K562 (cell line): ENCODE measurements at regions not wholly inside any gene's neighbourhood (a gene's known extent, or its start where the extent isn't known, plus 50 kb on each side); places are given as distances from the start of the nearest gene placed in this dataset.

ENCODE experiments used
- ATAC-seq: fragments of 200-7000 bp; cut with Tn5 transposase; 3 replicates; pipeline ENCODE4 v1.9.1; 2020; ENCODE audit warnings: moderate library complexity
- BruUV-seq: library from RNA; stranded (reverse); fragments of 400-500 nt; replicated peaks from 2 replicates; lab custom pipeline; 2021; lab: Mats Ljungman, UMichigan
- CTCF ChIA-PET: fragments of 300-600 bp; formaldehyde crosslinking; extraction: SDS; loops from one replicate; lab custom pipeline; 2021; ENCODE audit warnings: low intra/inter-chr PET ratio; lab: Yijun Ruan, JAX
- POLR2A ChIA-PET: fragments of 300-600, 350-650 bp; sonication (Branson Sonifier 250); formaldehyde crosslinking; extraction: SDS; loops from one replicate; lab custom pipeline; 2021; ENCODE audit warnings: antibody characterized with exemption, inconsistent platforms; lab: Yijun Ruan, JAX
- DNase-seq, 4 experiments: peaks; one replicate each; pipeline versions ENCODE4 v3.0.0 to v3.0.0-alpha.2; 2011 to 2018; ENCODE audit warnings: low spot score in 3 of 4, mixed read lengths in 3 of 4; ENCODE audit errors: extremely low read depth in 1 of 4
- FAIRE-seq: peaks from 2 replicates; lab custom pipeline; 2011; peaks lifted over from hg19 to GRCh38; lab: Jason Lieb, UNC
- H2AFZ ChIP-seq: 2 replicates; pipeline ENCODE4 v1.6.0; 2011; ENCODE audit warnings: low read depth, low read length, control low read depth, inconsistent platforms
- H3K27ac ChIP-seq: fragments of 200-600 bp; 3 replicates; pipeline ENCODE4 v1.8.0; 2011; ENCODE audit warnings: low read depth, mild to moderate bottlenecking, control low read depth, inconsistent platforms, low read length, moderate library complexity, mixed read lengths; ENCODE audit errors: extremely low read depth
- H3K27me3 ChIP-seq, 2 experiments: fragments of 300-600 bp in 1 of 2; 2 replicates in 1 of 2; 3 replicates in 1 of 2; pipeline versions ENCODE4 v1.6.0 to v1.8.0; 2011; ENCODE audit warnings: inconsistent platforms in 2 of 2, low read length in 2 of 2, mild to moderate bottlenecking in 1 of 2, mixed read lengths in 1 of 2, moderate library complexity in 1 of 2; ENCODE audit not compliant: control insufficient read depth in 2 of 2, insufficient read depth in 2 of 2
- H3K36me3 ChIP-seq: fragments of 300-600 bp; 3 replicates; pipeline ENCODE4 v1.8.0; 2011; ENCODE audit warnings: mild to moderate bottlenecking, low read length, inconsistent platforms; ENCODE audit not compliant: control insufficient read depth, insufficient read depth
- H3K4me1 ChIP-seq, 2 experiments: fragments of 200-600 bp in 1 of 2; replicated peaks in 1 of 2; 2 replicates in 1 of 2; 3 replicates in 1 of 2; pipeline versions ENCODE4 v1.5.1 to v1.8.0; 2011; ENCODE audit warnings: inconsistent platforms in 2 of 2, low read length in 2 of 2, mild to moderate bottlenecking in 1 of 2, mixed read lengths in 1 of 2, moderate library complexity in 1 of 2; ENCODE audit not compliant: control insufficient read depth in 2 of 2, insufficient read depth in 2 of 2
- H3K4me2 ChIP-seq: 2 replicates; pipeline ENCODE4 v1.6.1; 2011; ENCODE audit warnings: low read length, control low read depth, inconsistent platforms, mixed read lengths; ENCODE audit not compliant: insufficient read depth
- H3K4me3 ChIP-seq: fragments of 200-600 bp; sonication (generic), shearing (Covaris generic); 2 replicates; pipeline ENCODE4 v1.5.1; 2016; ENCODE audit warnings: control low read depth, inconsistent platforms
- H3K79me2 ChIP-seq: fragments of 200-600 bp; 3 replicates; pipeline ENCODE4 v1.8.0; 2011; ENCODE audit warnings: low read length, inconsistent platforms; ENCODE audit not compliant: control insufficient read depth, insufficient read depth
- H3K9ac ChIP-seq, 2 experiments: 2 replicates each; pipeline versions ENCODE4 v1.6.0 to v1.6.1; 2011; ENCODE audit warnings: low read depth in 2 of 2, low read length in 2 of 2, control low read depth in 1 of 2, inconsistent platforms in 1 of 2, mild to moderate bottlenecking in 1 of 2, mixed read lengths in 1 of 2; ENCODE audit not compliant: insufficient read depth in 1 of 2
- H3K9me1 ChIP-seq: one replicate; pipeline ENCODE4 v1.6.0; 2011; ENCODE audit warnings: inconsistent platforms, mild to moderate bottlenecking, low read length, moderate library complexity; ENCODE audit not compliant: control insufficient read depth, insufficient read depth
- H3K9me3 ChIP-seq: replicated peaks from 2 replicates; pipeline ENCODE4 v1.5.1; 2011; ENCODE audit warnings: low read depth, low read length, inconsistent platforms; ENCODE audit not compliant: control insufficient read depth, insufficient read depth
- H4K20me1 ChIP-seq: replicated peaks from 2 replicates; pipeline ENCODE4 v1.6.1; 2011; ENCODE audit warnings: low read length, inconsistent platforms, mixed read lengths; ENCODE audit not compliant: control insufficient read depth, insufficient read depth
- ARNT ChIP-seq, 2 experiments: fragments of 450-650 bp; IDR thresholded peaks; 2 replicates each; pipeline ENCODE4 v1.6.1; 2016; ENCODE audit warnings: mild to moderate bottlenecking in 1 of 2
- CHCHD3 ChIP-seq: fragments of 250-450 bp; sonication (Bioruptor Pico); IDR thresholded peaks from 2 replicates; pipeline ENCODE4 v2.1.2; 2022; ENCODE audit warnings: mild to moderate bottlenecking
- GMEB1 ChIP-seq: fragments of 250-450 bp; sonication (Bioruptor Pico); IDR thresholded peaks from 2 replicates; pipeline ENCODE4 v1.4.0; 2020; ENCODE audit warnings: mild to moderate bottlenecking
- MEF2A ChIP-seq: IDR thresholded peaks from 2 replicates; pipeline ENCODE4 v1.6.1; 2011; ENCODE audit warnings: low read depth, mild to moderate bottlenecking, low read length, moderate library complexity; ENCODE audit not compliant: control insufficient read depth
- NR1H2 ChIP-seq: sonication (generic); formaldehyde crosslinking; IDR thresholded peaks from 2 replicates; pipeline ENCODE4 v1.4.0; 2020; ENCODE audit warnings: mild to moderate bottlenecking, missing genetic modification reagents
- PHTF2 ChIP-seq: fragments of 250-450 bp; sonication (Bioruptor Pico); IDR thresholded peaks from 2 replicates; pipeline ENCODE4 v1.5.0; 2021; ENCODE audit warnings: mild to moderate bottlenecking
- TRIM24 ChIP-seq, 2 experiments: fragments of 450-650 bp; IDR thresholded peaks; 2 replicates each; pipeline ENCODE4 v1.6.1; 2016
- WGBS: fragments of 100-300 bp; shearing (Covaris generic); methylation state at CpG from one replicate; pipeline ENCODE4 v1.1.6; 2016; ENCODE audit warnings: low coverage, mixed read lengths; ENCODE audit not compliant: insufficient coverage; ENCODE audit errors: missing lambda C conversion rate; 5-methylcytosine and 5-hydroxymethylcytosine counted together
- in situ Hi-C: fragments of 300-500 bp; cut with MboI; formaldehyde crosslinking; loops from 4 replicates; pipeline ENCODE4 v1.15.0; 2018; ENCODE audit warnings: inconsistent platforms, mixed read lengths
- intact Hi-C: fragments of 100-400 bp; cut with micrococcal nuclease; formaldehyde crosslinking; loops from 2 replicates; pipeline ENCODE4 v1.14.2; 2022
- TF ChIP-seq, protein P1 (sequence below): sonication (generic); formaldehyde crosslinking; IDR thresholded peaks from 2 replicates; pipeline ENCODE4 v1.8.1; 2023; ENCODE audit warnings: mild to moderate bottlenecking, missing genetic modification reagents

DNA sequence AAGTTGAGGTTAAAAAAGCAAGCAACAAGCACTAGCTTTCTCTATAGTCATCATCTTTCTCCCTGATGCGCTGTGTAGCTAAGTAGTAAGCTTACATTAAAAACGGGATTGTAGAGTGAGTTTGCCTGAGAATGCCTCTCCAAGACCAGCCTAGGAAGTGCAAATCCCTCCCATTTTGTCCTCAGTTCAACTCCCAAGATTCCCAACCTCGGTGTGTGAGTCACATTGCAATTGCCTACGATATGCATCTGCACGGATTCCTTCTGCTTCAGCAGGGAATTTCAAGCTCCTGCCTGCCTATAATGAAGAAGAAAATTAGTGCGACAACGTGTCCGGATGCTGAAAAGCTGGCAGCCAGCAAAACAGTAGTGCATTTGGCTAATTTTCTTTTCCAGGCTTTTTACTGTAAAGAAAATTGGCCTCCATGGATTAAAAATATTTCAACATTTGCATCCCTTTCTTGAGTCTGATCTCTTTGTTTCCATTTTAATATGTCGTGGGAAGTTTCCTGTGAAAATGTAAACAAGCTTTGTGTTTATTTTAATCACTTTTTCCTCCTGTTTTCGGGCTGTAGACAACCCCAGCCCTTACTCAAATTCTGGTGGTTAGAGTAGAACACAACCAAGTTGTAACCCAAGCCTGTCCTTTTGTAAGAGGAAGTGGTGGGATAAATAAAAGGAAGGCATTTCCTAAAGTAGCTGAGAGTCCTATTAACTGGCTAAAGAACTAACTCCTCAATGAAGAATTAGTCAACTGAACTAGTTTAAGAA is 58.4 kb upstream of the TET2 start (continued):
- TF ChIP-seq CHCHD3 (CRISPR knock-in tag): no peak

- in situ Hi-C loops: no loop called here
- no peaks in the 10 kb centered on the region for H3K79me2 ChIP-seq
- H3K4me3 ChIP-seq: no peak overlapping the region
- ChIA-PET CTCF (no interaction called here), POLR2A (no interaction called here)
- intact Hi-C loops: no loop called here
- H3K4me2 ChIP-seq: no peak overlapping the region
- H3K27ac ChIP-seq: no peak overlapping the region
- no peaks in the 10 kb centered on the region for H3K36me3 ChIP-seq
- no peak for FAIRE-seq
- H3K4me1 ChIP-seq: no peaks in the 10 kb centered on the region
- BruUV-seq: no TSS peak
- no peaks in the 10 kb centered on the region for H3K9me1 ChIP-seq
- H2AFZ ChIP-seq: no peak overlapping the region
- H3K9me3 ChIP-seq: no peaks in the 10 kb centered on the region
- no peaks in the 10 kb centered on the region for H3K27me3 ChIP-seq
- no peak for DNase-seq
- H3K9ac ChIP-seq: no peak overlapping the region
- TF ChIP-seq TRIM24 (IDR thresholded peaks at IDR 0.05): no peak
- TF ChIP-seq PHTF2 (CRISPR knock-in tag): no peak
- TF ChIP-seq NR1H2 (CRISPR knock-in tag): no peak
- TF ChIP-seq GMEB1: no peak
- TF ChIP-seq, protein P1, sequence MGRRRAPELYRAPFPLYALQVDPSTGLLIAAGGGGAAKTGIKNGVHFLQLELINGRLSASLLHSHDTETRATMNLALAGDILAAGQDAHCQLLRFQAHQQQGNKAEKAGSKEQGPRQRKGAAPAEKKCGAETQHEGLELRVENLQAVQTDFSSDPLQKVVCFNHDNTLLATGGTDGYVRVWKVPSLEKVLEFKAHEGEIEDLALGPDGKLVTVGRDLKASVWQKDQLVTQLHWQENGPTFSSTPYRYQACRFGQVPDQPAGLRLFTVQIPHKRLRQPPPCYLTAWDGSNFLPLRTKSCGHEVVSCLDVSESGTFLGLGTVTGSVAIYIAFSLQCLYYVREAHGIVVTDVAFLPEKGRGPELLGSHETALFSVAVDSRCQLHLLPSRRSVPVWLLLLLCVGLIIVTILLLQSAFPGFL (CRISPR knock-in tag): no peak
- no peak for TF ChIP-seq ARNT (IDR thresholded peaks at IDR 0.05)
- no peak for TF ChIP-seq MEF2A
- ATAC-seq: no peak
- WGBS: 0% methylated on average over 1 of the region's 1 CpG
- H4K20me1 ChIP-seq: no peaks in the 10 kb centered on the region
Measured at GRCh38 chr4:105092356-105092755, 54.3 kb upstream of the TET2 start.
